GM12878 (cell line): ENCODE measurements at regions not wholly inside any gene's neighbourhood (a gene's known extent, or its start where the extent isn't known, plus 50 kb on each side); places are given as distances from the start of the nearest gene placed in this dataset.

Source experiments
- ATAC-seq: fragments of 200-7000 bp; cut with Tn5 transposase; 3 replicates; pipeline ENCODE4 v1.9.1; 2020; ENCODE audit warnings: mild to moderate bottlenecking, moderate library complexity
- BruUV-seq: library from RNA; stranded (reverse); fragments of 400-500 nt; replicated peaks from 2 replicates; lab custom pipeline; 2021; lab: Mats Ljungman, UMichigan
- CTCF ChIA-PET: fragments of 300-600 bp; sonication (Branson Sonifier 250); formaldehyde crosslinking; extraction: SDS; loops from one replicate; lab custom pipeline; 2021; ENCODE audit warnings: inconsistent platforms; lab: Yijun Ruan, JAX
- POLR2A ChIA-PET: fragments of 350-600 bp; formaldehyde crosslinking; extraction: SDS; loops from one replicate; lab custom pipeline; 2021; ENCODE audit warnings: inconsistent platforms; lab: Charles Lee
- RAD21 ChIA-PET: fragments of 300-600 bp; sonication (Branson Sonifier 250); formaldehyde crosslinking; loops from one replicate; lab custom pipeline; 2023; ENCODE audit warnings: antibody characterized with exemption; ENCODE audit not compliant: unreplicated experiment; lab: Charles Lee
- SMC1A ChIA-PET: fragments of 300-600 bp; sonication (Branson Sonifier 250); formaldehyde crosslinking; loops from one replicate; lab custom pipeline; 2023; ENCODE audit not compliant: unreplicated experiment, uncharacterized antibody; lab: Charles Lee
- DNase-seq: peaks from one replicate; pipeline ENCODE4 v3.0.0-alpha.2; 2011; ENCODE audit warnings: low read depth, low spot score
- FAIRE-seq: peaks from 3 replicates; lab custom pipeline; 2011; peaks lifted over from hg19 to GRCh38; lab: Jason Lieb, UNC
- H2AFZ ChIP-seq: 2 replicates; pipeline ENCODE4 v1.6.0; 2011; ENCODE audit warnings: low read depth, low read length, control low read depth; ENCODE audit not compliant: control insufficient read depth
- H3K27ac ChIP-seq: 2 replicates; pipeline ENCODE4 v1.5.1; 2011; ENCODE audit warnings: control low read depth; ENCODE audit not compliant: control insufficient read depth, insufficient read depth
- H3K27me3 ChIP-seq, 2 experiments: replicated peaks in 1 of 2; 2 replicates each; pipeline versions ENCODE4 v1.6.0 to v1.6.1; 2011; ENCODE audit warnings: low read length in 1 of 2; ENCODE audit not compliant: control insufficient read depth in 2 of 2, insufficient read depth in 2 of 2
- H3K36me3 ChIP-seq, 2 experiments: 2 replicates each; pipeline ENCODE4 v1.5.1; 2011; ENCODE audit warnings: low read length in 1 of 2; ENCODE audit not compliant: control insufficient read depth in 2 of 2, insufficient read depth in 2 of 2
- H3K4me1 ChIP-seq: 2 replicates; pipeline ENCODE4 v1.6.1; 2011; ENCODE audit warnings: mild to moderate bottlenecking, low read length, moderate library complexity, mixed read lengths; ENCODE audit not compliant: control insufficient read depth, insufficient read depth
- H3K4me2 ChIP-seq: 2 replicates; pipeline ENCODE4 v1.6.0; 2011; ENCODE audit warnings: control low read depth; ENCODE audit not compliant: control insufficient read depth, insufficient read depth
- H3K4me3 ChIP-seq: fragments of 200-600 bp; sonication (generic); 2 replicates; pipeline ENCODE4 v1.5.1; 2016
- H3K79me2 ChIP-seq: 2 replicates; pipeline ENCODE4 v1.6.0; 2011; ENCODE audit warnings: low read length; ENCODE audit not compliant: control insufficient read depth, insufficient read depth
- H3K9ac ChIP-seq: 2 replicates; pipeline ENCODE4 v1.8.0; 2011; ENCODE audit warnings: low read length, control low read depth, mixed read lengths; ENCODE audit not compliant: control insufficient read depth, insufficient read depth
- H3K9me3 ChIP-seq: replicated peaks from 3 replicates; pipeline ENCODE4 v1.5.1; 2011; ENCODE audit warnings: mild to moderate bottlenecking, low read length; ENCODE audit not compliant: control insufficient read depth, insufficient read depth
- H4K20me1 ChIP-seq: 2 replicates; pipeline ENCODE4 v1.6.0; 2011; ENCODE audit not compliant: control insufficient read depth, insufficient read depth
- E2F4 ChIP-seq: IDR thresholded peaks from 2 replicates; pipeline ENCODE4 v1.6.1; 2012; ENCODE audit warnings: low read depth, low read length, improper control_type of control experiment
- PAX5 ChIP-seq: IDR thresholded peaks from 2 replicates; pipeline ENCODE4 v1.6.1; 2011; ENCODE audit warnings: low read depth, low read length, borderline replicate concordance
- PML ChIP-seq: IDR thresholded peaks from 2 replicates; pipeline ENCODE4 v1.6.1; 2012; ENCODE audit warnings: low read length, inconsistent platforms
- TBL1XR1 ChIP-seq: IDR thresholded peaks from 2 replicates; pipeline ENCODE4 v1.6.1; 2012; ENCODE audit warnings: low read depth, low read length, improper control_type of control experiment
- ZBTB11 ChIP-seq: fragments of 450-650 bp; formaldehyde crosslinking; IDR thresholded peaks from 2 replicates; pipeline ENCODE4 v1.5.0; 2022; ENCODE audit warnings: mild to moderate bottlenecking, missing genetic modification characterization
- WGBS: methylation state at CpG from one replicate; pipeline ENCODE4 v1.1.6; 2016; ENCODE audit warnings: low lambda C conversion rate; ENCODE audit not compliant: insufficient replicate concordance, insufficient coverage; ENCODE audit errors: missing lambda C conversion rate; 5-methylcytosine and 5-hydroxymethylcytosine counted together
- in situ Hi-C: fragments of 300-500 bp; cut with MboI; formaldehyde crosslinking; loops from 9 replicates; pipeline ENCODE4 v1.14.3; 2018; ENCODE audit warnings: mixed read lengths
- intact Hi-C: fragments of 100-400 bp; cut with micrococcal nuclease; formaldehyde crosslinking; loops from one replicate; pipeline ENCODE4 v1.14.2; 2022; ENCODE audit not compliant: unreplicated experiment
- TF ChIP-seq, protein P1 (sequence below): fragments of 450-650 bp; IDR thresholded peaks from 2 replicates; pipeline ENCODE4 v1.6.1; 2017; ENCODE audit warnings: mild to moderate bottlenecking, moderate library complexity

GRCh38 chr13:87952377-87952776, 281.2 kb downstream of the SLITRK5 start:
- Histone ChIP-seq H3K79me2 (no peaks in the 10 kb centered on the region), H2AFZ (no peak overlapping the region)
- 0% methylated on average over 2 of the region's 2 CpGs for WGBS
- TF ChIP-seq PAX5 (no peak), PML (no peak), E2F4 (no peak), ZBTB11 (CRISPR knock-in tag) (no peak), TBL1XR1 (no peak)
- TF ChIP-seq, protein P1, sequence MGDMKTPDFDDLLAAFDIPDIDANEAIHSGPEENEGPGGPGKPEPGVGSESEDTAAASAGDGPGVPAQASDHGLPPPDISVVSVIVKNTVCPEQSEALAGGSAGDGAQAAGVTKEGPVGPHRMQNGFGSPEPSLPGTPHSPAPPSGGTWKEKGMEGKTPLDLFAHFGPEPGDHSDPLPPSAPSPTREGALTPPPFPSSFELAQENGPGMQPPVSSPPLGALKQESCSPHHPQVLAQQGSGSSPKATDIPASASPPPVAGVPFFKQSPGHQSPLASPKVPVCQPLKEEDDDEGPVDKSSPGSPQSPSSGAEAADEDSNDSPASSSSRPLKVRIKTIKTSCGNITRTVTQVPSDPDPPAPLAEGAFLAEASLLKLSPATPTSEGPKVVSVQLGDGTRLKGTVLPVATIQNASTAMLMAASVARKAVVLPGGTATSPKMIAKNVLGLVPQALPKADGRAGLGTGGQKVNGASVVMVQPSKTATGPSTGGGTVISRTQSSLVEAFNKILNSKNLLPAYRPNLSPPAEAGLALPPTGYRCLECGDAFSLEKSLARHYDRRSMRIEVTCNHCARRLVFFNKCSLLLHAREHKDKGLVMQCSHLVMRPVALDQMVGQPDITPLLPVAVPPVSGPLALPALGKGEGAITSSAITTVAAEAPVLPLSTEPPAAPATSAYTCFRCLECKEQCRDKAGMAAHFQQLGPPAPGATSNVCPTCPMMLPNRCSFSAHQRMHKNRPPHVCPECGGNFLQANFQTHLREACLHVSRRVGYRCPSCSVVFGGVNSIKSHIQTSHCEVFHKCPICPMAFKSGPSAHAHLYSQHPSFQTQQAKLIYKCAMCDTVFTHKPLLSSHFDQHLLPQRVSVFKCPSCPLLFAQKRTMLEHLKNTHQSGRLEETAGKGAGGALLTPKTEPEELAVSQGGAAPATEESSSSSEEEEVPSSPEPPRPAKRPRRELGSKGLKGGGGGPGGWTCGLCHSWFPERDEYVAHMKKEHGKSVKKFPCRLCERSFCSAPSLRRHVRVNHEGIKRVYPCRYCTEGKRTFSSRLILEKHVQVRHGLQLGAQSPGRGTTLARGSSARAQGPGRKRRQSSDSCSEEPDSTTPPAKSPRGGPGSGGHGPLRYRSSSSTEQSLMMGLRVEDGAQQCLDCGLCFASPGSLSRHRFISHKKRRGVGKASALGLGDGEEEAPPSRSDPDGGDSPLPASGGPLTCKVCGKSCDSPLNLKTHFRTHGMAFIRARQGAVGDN = no peak
- TF ChIP-seq, all 136 proteins: peak for 0
- no TSS peak for BruUV-seq
- ChIA-PET SMC1A (no interaction called here), POLR2A (no interaction called here), RAD21 (no interaction called here), CTCF (no interaction called here)
- Histone ChIP-seq H3K27ac (no peak overlapping the region), H3K9ac (no peak overlapping the region), H3K9me3 (no peaks in the 10 kb centered on the region), H3K27me3 (no peaks in the 10 kb centered on the region), H3K4me3 (no peak overlapping the region), H4K20me1 (no peaks in the 10 kb centered on the region), H3K36me3 (no peaks in the 10 kb centered on the region), H3K4me1 (no peaks in the 10 kb centered on the region), H3K4me2 (no peak overlapping the region)
- intact Hi-C loops = no loop called here
- in situ Hi-C loops = no loop called here
- ATAC-seq = no peak
- DNase-seq = no peak
- FAIRE-seq = no peak
